GM12865 (cell line): ENCODE measurements at regions not wholly inside any gene's neighbourhood (a gene's known extent, or its start where the extent isn't known, plus 50 kb on each side); places are given as distances from the start of the nearest gene placed in this dataset.

Source experiments
- DNase-seq: peaks from one replicate; pipeline ENCODE4 v3.0.0; 2010; ENCODE audit warnings: low read depth
- H3K4me3 ChIP-seq: 2 replicates; pipeline ENCODE4 v1.5.1; 2011; ENCODE audit warnings: mild to moderate bottlenecking, low read depth, low read length, control low read depth
- TF ChIP-seq, protein P1 (sequence below): IDR thresholded peaks from 2 replicates; pipeline ENCODE4 v1.5.1; 2011; ENCODE audit warnings: low read length, control low read depth, low read depth, inconsistent platforms; ENCODE audit not compliant: insufficient read depth; ENCODE audit errors: missing control alignments

DNA sequence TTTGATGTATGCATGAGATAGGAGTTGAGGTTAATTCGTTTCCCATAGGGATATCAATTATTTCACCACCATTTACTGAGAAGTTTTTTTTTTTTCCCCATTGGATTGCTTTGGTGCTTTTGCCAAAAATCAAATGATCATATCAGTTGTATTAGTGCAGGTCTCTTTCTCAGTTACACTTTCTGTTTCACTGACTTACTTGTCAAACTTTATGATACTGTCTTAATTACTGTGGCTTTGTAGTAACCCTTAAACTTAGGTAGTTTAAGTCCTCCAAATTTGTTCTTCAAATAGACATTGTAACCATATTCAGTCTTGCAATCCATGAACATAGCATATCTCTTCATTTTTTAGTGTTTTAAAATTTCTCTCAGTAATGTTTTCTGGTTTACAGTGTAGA lies 259.9 kb upstream of the SLCO3A1 start:
- TF ChIP-seq, protein P1, sequence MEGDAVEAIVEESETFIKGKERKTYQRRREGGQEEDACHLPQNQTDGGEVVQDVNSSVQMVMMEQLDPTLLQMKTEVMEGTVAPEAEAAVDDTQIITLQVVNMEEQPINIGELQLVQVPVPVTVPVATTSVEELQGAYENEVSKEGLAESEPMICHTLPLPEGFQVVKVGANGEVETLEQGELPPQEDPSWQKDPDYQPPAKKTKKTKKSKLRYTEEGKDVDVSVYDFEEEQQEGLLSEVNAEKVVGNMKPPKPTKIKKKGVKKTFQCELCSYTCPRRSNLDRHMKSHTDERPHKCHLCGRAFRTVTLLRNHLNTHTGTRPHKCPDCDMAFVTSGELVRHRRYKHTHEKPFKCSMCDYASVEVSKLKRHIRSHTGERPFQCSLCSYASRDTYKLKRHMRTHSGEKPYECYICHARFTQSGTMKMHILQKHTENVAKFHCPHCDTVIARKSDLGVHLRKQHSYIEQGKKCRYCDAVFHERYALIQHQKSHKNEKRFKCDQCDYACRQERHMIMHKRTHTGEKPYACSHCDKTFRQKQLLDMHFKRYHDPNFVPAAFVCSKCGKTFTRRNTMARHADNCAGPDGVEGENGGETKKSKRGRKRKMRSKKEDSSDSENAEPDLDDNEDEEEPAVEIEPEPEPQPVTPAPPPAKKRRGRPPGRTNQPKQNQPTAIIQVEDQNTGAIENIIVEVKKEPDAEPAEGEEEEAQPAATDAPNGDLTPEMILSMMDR: no peak
- no peak for DNase-seq
- H3K4me3 ChIP-seq: no peak overlapping the region

DNA sequence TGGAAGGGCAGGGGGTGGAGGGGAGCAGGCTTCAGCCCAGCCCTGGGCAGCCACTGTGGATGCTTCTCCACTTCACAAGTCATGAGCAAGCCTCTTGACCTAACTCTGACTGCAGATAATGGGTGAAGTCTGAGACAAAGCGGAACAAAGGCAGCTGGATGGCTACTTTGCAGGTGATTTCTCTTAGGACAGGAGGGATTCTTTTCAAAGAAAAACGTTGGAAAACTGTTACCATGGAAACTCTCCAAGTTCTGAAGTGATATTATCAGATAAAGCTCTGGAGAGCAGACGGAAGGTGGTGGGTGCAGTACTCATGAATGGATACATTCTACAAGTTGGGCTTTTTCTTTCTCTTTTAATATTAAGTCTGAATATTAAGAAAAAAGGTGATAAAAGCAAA lies 254.2 kb upstream of the SLCO3A1 start:
- no peak for DNase-seq
- TF ChIP-seq, protein P1: no peak
- H3K4me3 ChIP-seq: no peak overlapping the region

DNA sequence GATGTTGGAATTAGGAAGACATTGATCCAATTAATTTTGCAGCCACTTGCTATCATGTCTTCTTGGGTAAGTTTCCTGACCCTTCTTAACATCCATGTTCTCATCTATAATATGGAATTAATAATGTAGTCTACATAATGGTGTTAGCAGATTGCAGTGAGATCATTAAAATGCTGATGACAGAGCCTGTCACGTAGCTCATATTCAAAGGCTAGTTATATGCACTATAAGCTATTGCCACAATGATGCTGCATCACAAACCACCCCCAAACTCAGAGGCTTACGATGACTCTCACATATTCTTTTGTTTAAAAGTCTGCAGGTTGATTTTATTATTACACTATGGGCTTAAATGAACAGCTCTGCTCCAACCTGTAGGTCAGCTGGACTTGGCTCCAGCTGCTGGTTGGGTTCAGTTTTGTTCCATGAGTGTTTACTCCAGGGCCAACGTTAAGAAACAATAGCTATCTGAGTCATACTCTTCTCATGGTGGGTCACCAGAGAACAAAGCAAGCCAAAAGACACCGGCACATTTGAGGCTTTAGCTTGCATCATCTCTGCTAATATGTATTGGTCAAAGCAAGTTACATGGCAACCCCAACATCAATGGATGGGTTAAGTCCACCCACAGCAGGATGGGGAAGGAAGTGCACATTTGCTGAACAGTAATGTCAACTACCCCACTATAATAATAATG lies 250.0 kb upstream of the SLCO3A1 start:
- DNase-seq: no peak
- TF ChIP-seq, protein P1: no peak
- no peak overlapping the region for H3K4me3 ChIP-seq

DNA sequence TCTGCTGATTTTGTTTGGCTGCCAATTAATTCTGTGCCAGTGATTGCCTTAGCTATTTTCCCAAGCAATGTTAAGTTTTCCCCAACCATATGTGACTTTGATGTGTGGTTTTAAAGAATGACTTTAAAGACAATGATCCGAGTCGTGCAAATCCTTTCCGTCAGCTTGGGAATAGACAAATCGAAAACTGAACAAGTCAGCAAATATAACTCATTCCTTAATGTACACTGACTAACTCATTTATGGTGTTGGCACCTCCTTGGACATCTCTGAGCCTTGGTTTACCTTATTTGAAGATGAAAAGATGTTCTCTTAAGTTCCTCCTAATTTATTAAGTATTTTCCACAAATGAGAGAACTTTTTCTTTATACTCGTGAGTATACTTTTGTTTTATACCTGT lies 249.4 kb upstream of the SLCO3A1 start:
- H3K4me3 ChIP-seq: no peak overlapping the region
- no peak for DNase-seq
- TF ChIP-seq, protein P1: no peak

DNA sequence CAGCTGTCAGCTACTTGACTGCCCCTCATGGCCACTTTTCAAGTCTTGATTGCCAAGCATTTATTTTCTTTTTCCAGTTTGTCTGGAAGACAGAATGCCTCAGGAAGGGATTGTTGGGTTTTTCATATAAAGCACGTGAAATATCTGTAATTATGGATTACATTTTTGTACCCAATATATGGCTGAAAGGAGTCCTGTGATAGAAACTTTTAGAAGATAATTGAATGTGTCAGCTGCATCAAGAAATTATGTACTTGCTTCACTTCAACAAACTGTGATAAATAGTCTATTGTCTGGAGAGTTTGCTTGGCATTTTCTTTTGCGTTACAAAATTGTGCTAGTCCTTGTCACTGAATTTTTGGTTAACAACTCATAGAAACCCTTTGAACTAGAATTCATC lies 247.9 kb upstream of the SLCO3A1 start:
- no peak for DNase-seq
- H3K4me3 ChIP-seq: no peak overlapping the region
- TF ChIP-seq, protein P1: no peak

DNA sequence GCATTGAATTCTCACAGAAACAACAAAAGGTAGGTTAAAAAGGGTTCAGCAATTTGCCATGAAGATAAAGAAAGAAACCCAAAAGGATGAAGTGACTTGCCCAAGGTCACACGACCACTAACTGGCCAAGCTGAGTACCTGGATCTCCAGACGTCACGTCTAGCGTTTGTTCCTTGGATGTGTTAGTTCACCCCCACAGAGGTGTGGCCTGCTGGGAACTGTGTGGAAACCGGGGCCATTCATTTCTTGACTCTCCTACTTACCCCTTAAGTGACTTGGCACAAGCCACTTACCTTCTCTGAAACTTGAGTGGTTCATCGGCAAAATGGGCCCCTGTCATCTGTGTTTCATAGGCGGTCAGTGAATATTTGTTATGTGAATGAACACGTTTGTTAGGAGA lies 244.3 kb upstream of the SLCO3A1 start:
- no peak overlapping the region for H3K4me3 ChIP-seq
- no peak for DNase-seq
- TF ChIP-seq, protein P1: no peak

DNA sequence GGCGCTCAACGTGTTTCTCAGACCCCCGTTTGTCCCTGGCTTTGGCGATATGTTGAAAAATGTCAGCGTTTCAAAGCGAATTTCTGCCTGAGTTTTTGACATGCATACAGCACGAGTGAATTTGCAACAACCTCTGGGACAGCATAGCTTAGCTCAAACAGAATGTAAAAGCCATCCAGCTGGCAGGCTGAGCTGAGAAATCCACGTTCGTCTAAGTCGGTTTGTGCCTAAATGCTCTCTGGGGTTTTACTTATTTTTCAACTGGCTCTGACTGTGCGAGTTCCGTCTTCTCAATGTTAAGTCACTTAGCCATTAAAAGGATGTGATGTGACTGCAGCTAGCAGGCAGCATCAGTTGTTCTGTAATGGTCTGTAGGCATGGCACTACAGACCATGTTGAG lies 243.5 kb upstream of the SLCO3A1 start:
- no peak for DNase-seq
- TF ChIP-seq, protein P1: no peak

More for the DNA sequence above, 243.5 kb upstream of the SLCO3A1 start:
- H3K4me3 ChIP-seq: no peak overlapping the region
